HCEC 1CT (cell line): ENCODE measurements at regions not wholly inside any gene's neighbourhood (a gene's known extent, or its start where the extent isn't known, plus 50 kb on each side); places are given as distances from the start of the nearest gene placed in this dataset.

ENCODE experiments used
- DNase-seq: peaks from one replicate; pipeline ENCODE4 v3.0.0-alpha.2; 2017

DNA sequence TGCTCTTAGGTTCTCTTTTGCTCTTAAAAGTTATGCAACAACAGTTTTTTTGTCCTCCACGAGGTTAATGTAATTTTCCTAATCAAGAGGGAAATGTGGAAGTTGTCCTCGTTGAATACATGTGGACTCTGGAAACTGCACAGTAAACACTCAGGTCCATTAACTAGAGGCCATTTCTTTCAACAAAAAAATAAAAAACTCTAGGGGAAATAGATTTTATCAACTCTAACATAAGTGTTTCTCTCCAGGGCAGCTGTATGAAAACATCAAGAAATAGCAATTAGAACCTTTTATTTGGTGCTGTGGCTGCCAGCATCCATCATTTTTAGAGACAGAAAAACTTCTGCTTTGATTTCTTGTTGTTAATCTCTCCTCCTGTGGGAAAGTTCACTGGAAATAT is 288.6 kb downstream of the ICE1 start:
- no peak for DNase-seq

DNA sequence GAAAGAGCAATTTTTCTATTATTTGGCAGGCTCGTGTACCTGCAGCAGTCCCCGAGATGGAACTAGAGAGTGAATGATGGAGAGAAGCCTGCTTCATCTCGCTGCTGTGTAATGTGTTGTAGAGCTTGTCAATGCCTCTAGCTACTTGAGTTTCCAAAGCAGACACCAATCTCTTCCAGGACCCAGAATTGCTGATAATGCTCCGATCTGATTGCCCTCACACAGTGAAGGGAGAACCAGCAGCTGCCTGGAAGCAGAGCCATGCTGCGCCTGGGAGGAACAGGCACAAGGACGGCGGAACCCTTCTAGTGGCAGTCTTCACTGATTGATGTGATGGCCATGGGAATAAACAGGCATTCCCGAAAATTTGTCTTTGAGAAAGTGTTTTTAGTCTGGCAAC is 288.0 kb downstream of the ICE1 start:
- no peak for DNase-seq

DNA sequence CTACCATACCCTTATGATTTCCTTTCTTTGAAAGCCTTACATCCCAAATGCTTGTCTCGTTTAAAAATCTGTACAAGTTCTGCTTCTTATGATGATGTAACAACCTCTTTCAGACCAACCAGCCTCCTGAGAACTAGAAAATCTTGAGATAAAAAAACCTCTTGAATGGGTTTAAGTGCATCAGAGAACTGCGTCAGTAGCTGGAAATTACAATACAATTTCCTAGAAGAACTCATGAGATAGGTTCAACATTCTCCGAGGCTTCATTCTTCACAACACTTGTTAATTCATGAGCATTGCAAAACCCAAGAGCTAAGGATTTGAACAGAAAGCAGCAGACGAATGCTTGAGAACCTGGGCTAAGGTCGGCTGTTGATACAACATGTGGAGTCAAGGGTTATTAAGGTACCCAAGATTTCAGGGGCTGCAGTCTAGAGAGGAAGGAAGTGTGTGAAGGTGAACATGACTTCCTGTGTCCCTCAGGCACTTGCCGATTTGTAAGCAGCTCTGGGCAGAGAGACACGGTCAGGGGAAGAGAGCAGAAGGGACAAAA is 286.0 kb downstream of the ICE1 start:
- DNase-seq, result no peak

DNA sequence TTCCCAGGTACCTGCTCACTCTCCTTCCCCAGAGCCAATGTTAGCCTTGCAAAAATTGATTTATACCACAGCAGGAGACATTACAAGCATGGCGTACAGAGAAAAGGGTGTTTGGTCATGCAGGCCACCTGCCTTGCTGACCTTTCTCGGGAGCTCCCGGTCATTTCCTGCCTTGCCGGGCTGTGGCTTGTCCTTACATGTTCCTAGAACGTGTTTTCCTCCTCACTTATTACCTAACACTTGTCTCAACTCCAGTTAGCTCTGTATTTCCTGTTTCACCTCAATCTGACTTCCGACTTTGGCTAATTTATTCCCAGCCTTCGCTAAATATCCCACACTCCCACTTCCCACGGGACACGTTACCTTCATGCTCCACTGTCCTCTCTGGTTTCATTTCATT is 282.5 kb downstream of the ICE1 start:
- DNase-seq, result no peak

DNA sequence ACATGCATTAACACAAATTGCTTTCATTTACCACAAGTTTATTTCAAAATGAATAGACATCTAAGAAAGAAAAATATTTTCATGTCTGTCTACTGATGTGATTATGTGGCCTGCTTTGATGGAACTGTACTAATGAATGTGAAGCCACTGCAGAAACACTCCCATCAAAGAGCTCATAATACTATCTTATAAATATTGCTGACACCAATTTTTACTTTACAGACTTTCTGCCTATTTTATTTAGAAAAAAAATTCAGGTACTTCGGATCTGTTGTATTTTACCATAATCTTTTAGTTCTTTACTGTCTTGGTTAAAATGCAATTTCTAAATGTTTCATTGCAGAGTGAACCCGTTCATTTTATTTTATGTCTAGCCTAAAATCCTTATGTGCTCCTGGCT is 281.9 kb downstream of the ICE1 start:
- no peak for DNase-seq

DNA sequence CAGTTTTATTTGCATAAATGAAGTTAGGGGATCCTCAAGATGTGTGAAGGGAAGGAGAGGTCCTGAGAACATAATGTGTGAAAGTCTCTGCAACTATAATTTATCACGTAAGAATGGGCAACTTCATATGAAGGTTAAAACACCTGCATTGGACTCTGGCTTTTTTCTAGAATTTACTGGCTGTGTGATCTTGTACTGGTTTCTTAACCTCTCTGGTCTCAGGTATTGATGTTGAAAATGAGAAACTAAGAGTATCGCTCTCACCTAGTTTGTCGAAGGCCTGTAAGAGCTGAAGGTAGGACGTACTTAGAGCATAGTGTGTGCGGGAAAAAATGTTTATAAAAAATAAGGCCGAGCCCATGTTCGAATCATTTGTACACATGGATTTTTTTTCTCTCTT is 280.5 kb downstream of the ICE1 start:
- no peak for DNase-seq

DNA sequence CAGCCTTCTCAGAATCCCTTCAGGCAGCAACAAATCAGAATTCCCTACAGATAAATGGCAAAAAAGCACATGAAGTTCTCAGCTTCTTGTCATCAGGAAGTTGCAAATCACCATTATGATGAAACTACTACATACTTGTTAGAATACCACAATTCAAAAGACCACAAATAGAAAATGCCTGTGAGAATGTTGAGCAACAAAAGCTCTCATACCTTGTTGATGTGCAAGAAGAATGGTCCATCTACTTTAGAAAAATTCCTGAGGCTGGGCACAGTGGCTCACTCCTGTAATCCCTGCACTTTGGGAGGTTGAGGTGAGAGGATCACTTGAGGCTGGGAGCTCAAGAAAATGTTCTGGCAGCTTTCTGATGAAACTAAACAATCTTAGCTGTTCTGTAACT is 278.1 kb downstream of the ICE1 start:
- no peak for DNase-seq

DNA sequence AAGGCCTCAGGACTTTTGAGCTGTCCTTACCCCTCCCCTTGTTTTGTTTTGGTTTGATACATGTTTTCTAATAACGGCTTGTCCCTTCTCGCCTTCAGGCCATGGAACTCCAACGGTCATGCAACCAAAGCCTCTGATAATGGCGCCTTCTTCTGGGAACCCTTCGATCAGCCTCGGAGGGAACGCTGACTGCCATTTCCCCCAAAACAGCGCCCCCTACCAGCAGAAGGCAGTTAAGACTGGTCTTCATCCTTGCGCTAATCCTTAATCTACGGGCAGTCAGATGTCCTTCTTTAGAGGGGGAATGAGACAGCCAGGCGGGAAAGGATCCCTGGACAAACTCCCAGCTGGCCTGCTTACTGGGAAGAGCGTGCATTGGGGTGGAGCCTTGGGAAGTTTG is 276.6 kb downstream of the ICE1 start:
- DNase-seq, result no peak

DNA sequence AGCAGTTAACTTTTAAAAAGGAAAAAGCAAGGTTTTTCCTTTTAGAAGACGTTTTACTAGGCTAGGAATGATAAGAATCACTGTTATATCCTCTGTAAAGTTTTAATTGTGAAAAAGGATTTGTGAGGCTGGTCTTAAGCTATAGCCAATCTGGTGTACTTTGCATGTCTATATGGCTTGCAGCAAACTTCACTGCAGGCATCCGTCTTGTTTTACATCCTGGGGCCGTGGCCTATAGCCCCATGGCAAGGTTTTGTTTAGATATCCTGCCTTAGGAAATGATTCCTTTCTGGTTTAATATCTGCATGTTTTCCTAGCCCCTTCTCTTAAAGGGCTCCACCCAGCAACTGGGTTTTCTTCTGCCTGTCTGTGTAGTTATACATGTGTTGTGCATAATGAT is 272.8 kb downstream of the ICE1 start:
- DNase-seq, result no peak

DNA sequence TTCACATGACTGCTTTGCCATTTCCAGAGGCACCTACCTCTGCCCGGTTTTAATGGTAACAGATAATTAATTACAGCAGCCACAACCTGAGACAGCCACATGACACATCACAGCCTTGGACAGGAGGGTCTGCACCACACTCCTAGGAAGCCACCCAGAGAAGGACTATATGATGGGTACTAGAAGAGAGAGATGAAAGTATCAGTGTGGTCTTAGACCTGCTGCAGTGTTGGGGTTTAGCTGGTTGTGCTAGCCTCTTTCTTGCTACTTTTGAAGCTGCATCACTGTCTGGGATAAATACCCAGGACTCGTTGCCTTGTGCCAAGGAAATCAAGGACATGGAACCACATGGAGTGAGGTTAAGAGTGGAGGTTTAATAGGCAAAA is 266.4 kb downstream of the ICE1 start:
- DNase-seq, result no peak

DNA sequence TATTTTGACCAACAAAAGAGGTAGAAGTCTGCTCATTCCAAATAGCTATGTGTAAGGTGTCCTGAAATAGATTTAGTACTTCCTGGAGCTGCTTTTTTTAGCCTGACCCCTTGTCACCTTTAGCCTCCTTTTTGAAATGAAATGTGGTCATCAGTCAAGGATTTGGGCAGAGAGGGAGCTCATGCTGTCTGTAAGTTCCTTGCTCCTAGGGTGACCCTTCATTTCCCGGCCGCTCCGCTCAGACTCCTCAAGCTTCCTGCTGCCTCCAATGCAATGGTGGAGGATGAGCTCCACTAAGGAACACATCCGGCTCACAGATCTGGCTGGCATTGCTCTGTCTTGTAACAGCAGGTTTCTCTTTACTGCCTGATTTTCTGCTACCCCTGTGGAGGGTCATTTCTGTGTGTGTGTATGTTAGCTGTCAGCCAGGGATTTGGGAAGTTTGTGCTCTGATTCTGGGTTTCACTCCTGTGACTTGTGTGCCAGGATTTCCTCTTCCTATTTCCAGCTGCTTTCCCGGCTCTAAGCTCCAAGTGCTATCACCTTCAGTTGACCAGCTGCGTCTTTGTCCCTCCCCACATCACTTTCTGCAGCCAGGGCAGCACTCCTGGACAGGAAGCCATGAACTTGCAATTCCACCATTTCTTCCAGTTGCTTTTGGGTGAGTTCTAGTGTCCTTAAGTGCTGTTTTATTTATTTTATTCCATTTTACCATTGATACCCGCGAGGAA is 265.9 kb downstream of the ICE1 start:
- DNase-seq, result no peak

DNA sequence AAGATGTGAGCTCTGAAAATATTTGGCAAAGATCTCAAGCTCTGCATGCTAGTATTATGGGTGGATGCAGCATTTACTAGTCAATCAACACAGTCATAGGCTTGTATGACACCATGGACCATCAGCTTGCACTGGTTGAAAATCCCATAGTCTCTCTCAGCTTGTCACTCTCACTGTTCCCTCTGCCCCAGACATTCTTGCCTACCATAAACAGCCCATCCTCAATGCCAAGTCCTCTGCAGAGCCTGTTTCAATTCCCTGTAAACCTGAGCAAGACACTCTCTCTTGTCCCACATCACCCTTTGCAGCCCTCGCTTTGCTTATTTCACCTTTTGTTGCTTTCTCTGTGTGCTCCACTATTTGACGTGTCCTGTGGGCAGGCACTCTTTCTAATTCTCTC is 264.6 kb downstream of the ICE1 start:
- no peak for DNase-seq

DNA sequence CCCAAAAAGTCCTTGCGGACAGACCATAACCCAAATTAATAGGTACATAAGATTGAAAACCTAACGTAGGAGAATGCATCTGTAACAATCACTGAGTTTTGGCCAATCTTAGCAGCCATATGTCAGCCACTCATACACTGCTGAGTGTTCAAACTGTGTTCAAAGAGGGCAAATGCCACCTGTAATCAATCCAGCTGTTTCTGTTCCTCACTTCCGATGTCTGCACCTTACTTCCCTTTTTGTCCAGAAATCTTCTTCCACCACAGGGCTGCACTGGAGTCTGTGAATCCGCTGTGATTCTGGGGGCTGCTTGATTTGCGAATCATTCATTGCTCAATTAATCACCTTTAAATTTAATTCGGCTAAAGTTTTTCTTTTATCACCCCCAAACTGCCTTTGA is 263.9 kb downstream of the ICE1 start:
- DNase-seq, result no peak

DNA sequence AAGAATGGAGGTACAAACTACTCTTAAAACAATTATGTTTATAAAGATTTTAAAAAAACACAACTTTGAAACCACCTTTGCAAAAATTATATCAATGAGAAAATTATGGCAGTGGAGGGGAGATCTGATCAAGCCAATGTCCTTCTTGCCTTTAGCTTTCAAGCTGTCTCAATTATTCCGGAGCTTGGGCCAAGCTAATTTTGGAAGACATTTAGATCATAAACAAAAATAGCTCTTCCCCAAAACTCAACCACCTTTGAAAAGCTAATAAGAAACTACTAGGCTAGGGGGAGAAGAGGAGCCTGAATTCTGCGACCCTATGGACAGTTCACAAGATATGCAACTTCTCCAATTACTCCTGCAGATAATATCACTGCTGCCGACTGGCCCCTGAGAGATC is 263.3 kb downstream of the ICE1 start:
- no peak for DNase-seq

DNA sequence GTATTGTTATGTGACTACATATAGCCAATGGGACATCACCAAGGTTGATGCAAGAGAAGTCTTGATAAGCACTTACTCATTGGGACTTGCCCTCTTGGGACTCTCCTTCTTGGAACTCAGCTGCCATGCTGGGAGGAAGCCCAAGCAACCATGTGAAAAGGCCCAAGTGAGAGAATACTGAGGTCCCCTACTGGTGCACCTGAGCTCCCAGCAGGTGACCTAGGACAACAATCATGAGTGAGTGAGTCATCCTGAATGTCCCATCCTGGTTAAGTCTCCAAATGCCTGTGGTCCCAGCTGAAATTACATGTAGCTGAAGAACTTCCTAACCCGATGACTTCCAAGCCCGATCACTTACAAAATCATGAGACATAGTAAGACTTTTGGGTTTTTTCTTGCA is 260.7 kb downstream of the ICE1 start:
- no peak for DNase-seq

DNA sequence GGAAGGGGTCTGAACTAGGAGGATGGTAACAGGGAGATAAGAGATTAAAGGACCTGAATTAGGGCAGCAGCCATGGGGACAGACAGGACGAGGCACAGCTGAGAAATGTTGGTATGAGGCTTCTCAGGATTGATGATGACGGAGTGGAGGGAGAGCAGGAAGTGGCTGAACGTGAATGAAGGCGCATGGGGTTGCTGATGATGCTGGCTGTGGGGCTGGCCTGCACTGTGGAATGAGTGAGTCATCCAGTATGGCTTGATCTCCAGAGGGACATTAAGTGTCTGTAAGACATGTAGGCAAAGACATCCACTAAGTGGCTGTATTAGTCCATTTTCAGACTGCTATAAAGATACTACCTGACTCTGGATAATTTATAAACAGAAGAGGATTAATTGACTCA is 256.4 kb downstream of the ICE1 start:
- DNase-seq, result no peak

DNA sequence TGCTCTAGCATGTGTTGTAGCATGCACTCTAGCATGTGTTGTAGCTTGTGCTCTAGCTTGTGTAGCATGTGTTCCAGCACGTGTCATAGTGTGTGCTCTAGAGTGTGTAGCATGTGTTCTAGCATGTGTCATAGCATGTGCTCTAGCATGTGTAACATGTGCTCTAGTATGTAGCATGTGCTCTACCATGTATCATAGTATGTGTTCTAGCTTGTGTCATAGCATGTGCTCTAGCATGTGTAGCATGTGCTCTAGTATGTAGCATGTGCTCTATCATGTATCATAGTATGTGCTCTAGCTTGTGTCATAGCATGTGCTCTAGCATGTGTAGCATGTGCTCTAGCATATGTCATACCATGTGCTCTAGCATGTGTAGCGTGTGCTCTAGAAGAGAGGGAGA is 255.3 kb downstream of the ICE1 start:
- no peak for DNase-seq

DNA sequence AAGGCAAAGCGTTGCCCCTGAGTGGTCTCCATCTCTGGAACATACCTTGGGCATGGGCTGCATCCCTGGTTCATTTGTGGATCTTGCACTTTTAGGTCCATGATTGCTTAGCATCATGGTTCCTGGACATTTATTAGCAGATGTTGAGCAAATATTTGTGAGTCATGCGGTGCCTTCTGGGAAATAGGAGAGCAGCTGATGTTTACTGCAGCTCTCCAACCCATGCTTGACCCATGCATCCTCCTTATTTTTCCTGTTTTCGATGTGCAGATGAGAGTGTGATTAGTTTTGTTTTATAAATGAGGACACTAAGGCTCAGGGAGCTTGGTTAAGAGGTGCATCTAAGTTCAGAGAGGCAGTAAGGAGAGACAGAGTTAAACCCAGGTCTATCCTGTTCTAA is 253.7 kb downstream of the ICE1 start:
- no peak for DNase-seq

DNA sequence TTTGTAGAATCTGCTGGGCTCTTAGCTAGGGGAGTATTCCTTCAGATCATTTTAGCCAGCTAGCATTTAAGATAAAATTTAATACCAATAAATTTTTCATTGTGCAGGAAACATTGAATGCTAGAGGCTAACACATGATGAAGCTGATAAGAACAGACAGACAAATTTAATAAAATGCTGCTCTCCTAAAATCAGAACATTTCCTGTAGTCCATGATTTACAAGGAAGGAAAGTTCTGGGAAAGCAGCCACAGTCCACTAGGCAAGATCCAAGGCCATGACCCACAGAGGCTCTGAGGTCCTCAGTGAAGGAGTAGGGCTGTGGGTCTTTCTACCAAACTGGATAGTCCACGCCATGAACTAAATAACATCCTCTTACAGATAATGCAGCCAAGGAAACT is 253.0 kb downstream of the ICE1 start:
- DNase-seq, result no peak

DNA sequence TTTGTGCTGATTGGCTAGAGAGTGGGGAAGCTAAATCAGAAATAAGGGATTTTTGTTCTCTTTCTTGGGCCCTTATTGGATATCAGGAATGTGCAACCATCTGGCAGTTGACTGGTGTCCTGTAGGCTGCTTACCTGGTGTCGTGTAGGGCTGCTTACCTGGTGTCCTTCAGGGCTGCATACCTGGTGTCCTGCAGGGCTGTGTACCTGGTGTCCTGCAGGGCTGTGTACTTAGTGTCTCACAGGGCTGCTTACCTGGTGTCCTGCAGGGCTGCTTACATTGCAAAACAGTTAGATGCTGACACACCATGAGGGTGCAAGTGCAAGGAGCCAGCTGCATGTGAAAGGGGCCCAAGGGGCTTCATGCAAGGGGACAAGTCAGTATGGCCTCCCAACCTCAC is 249.3 kb downstream of the ICE1 start:
- DNase-seq, result no peak

DNA sequence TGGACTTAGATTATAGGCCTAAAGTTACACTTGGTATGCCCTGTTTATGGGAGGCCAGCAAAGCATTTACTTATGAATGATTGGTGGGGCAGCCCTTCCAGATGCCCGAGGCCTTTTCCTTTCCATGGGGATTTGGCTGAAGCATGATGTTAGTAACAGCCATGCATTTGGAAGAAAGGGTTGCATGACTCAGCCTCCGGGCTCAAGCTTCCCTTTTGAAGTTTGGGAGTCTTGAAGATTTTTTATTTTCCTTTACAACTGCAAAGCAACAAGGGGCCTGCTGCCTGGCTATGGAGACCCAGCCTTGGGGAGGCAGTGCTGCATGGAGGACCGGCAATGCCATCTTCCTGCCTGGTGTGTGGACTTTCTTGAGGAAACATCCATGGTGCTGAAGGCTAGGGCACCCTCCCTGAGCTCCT is 244.7 kb downstream of the ICE1 start:
- no peak for DNase-seq

DNA sequence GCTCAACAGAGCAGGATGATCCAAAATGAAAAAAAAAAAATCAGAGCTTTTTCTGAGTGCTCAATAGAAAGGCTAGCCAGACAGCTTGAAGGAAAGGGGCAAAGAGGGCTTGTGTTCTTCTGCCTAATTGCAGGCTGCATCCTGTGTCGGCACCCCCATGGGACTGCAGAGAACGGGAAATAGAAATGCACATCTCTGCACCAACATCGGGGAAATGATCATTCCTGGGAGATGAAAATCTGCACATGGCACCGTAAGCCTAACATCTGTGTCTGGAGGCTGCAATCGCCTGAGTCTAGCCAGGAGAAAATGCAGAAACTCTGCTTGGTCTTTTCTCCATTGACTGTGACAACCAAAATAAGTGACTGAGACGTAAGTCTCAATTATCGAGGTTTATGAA is 243.9 kb downstream of the ICE1 start:
- no peak for DNase-seq

DNA sequence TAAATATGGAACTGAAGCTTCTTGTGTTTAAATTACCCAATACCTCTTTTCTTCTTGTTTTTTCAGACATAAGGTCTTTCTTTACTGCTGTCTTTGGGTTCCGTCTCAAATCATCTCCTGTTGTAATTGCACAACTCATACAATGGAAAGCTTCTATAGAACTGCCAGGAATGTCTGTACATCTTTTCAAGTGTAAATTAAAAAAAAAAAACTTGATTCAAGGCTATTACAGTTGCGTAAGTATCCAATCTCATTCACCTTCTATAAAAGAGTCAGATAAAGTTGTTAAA is 243.5 kb downstream of the ICE1 start:
- no peak for DNase-seq

DNA sequence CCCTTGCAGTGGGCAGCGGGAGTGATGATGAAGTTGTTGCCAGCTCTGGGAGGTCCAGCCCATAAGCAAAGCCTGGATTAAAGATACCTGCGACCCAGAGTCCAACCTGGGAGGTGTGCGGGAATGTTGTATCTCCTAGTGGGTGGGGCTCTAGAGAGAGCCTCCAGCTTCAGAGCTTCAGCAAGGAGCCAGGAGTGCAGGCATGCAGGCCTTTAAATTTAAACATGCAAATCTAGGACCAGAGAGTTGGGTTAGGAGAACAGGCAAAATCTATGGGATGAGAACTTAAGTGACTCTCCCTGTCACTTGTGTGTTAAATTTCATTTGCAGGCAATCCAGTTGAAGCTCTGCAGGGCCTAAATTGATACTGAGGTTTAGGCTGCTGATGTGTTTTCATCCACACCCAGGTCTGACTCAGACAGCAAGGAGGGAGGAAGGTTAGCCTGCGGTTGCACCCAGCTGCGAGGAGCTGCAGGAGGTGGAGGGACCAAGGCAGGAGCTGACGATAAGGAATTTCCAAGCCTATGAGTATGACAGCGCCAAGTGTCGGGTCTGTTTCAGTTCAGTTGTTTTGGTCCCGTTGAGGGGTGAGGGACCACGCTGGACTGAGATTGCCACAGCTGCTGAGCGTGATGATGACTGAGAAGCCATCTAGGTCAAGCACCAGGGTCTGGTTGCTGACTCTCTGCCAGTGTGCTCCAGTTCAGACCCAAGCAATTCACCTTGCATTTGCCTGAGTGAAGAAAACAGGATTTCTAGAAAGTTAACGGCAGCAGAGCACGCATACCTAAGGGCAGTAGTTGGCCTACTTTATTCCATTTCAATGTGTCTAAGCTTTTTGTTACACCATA is 243.0 kb downstream of the ICE1 start:
- no peak for DNase-seq
